Right ventricle myocardium superior (tissue), 1 donor: ENCODE measurements at regions not wholly inside any gene's neighbourhood (a gene's known extent, or its start where the extent isn't known, plus 50 kb on each side); places are given as distances from the start of the nearest gene placed in this dataset.
A peak's percentile ranks its signal among the peaks of the same experiment; 100 is the strongest.
"Not testable (repeated sequence)": the region's sequence is repeated elsewhere in the genome, so short reads cannot be mapped to it uniquely, and the experiment has no call there.

Source experiments
- ATAC-seq: fragments of 200-7000 bp; cut with Tn5 transposase; one replicate; pipeline ENCODE4 v1.9.1; 2020; ENCODE audit warnings: mild to moderate bottlenecking; ENCODE audit not compliant: poor library complexity
- DNase-seq: peaks from one replicate; pipeline ENCODE4 v3.0.0-alpha.2; 2020
- intact Hi-C: fragments of 100-400 bp; cut with DNase I; formaldehyde crosslinking; loops from one replicate; pipeline ENCODE4 v1.11.2; 2022
- donor health status: DM: no; HTN: yes; CAD: no; lungs with severe emphysema.

DNA sequence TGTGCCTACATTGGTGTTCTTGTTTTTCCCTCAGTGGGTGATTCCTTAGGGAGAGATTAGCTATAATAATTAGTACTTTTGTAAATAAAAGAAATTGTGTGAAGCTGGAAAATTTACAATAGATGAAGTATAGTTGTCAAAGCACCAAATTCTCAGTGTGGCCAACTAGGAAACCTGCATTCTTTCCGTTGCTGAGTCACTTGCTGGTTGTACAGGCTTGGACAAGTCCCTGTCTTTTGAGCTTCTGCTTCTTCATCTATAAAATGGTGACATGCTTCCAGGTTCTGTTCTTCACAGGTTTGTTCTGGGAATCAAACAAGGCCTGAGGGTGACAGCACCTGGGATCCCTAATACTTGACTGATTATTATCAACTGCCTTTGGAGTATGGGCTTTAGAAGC lies 184.1 kb upstream of the HES1 start:
- ATAC-seq (no peak), DNase-seq (no peak)
- intact Hi-C loops, result no loop called here

DNA sequence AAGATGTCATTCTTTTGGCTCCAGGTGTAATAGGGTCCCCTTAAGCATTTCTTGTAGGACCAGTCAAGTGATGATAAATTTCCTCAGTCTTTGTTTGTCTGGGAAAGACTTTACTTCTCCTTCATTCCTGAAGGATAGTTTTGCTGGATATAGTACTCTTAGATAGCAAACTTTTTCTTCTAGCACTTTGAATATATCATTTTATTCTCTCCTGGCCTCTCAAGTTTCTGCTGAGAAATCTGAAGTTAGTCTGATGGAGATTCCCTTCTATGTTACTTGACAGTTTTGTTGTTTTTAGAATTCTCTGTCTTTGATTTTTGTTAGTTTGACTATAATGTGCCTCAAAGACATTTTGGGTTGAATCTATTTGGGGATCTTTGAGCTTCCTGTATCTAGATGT lies 181.2 kb upstream of the HES1 start:
- intact Hi-C loops, result no loop called here
- no peak for ATAC-seq
- no peak for DNase-seq

DNA sequence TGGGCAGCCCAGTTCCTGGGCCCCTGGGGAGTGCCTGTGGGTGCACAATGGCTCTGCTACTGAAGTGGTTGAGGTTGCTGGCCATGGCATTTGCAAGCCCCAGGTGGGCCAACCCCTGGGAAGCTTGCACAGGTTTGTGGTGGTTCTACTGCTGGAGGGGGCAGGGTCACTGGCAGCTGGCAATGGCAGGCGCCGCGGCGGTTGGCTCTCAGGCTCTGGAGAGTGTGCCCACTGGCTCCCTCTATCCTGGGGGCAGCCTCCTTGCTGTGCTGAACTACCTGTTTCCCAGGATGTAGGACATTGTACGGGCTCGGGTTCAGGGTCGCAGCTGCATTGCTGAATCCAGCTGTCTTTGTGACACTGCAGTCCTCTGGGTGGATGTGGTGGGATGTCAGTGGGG lies 180.2 kb upstream of the HES1 start:
- no peak for DNase-seq
- no peak for ATAC-seq
- intact Hi-C loops, result no loop called here

DNA sequence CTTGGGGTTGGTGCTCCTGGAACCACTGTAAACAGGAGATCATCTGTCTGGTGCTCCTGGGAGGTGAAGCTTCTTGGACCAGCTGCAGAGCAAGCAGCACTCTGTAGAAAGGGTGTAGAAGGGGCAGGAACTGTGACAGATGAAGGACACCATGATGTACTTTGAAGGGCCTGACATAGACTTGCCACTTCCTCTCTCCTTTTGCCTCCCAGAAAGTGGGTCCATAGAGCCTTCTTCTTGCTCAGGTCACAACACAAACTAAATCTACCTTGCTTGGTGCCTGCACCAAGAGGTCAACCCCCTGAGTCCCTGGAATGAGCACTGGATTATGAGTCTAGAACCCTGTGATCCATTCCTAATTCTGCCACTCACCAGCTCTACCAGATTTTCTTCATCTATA lies 176.1 kb upstream of the HES1 start:
- intact Hi-C loops, result no loop called here
- ATAC-seq, result no peak
- DNase-seq, result no peak

DNA sequence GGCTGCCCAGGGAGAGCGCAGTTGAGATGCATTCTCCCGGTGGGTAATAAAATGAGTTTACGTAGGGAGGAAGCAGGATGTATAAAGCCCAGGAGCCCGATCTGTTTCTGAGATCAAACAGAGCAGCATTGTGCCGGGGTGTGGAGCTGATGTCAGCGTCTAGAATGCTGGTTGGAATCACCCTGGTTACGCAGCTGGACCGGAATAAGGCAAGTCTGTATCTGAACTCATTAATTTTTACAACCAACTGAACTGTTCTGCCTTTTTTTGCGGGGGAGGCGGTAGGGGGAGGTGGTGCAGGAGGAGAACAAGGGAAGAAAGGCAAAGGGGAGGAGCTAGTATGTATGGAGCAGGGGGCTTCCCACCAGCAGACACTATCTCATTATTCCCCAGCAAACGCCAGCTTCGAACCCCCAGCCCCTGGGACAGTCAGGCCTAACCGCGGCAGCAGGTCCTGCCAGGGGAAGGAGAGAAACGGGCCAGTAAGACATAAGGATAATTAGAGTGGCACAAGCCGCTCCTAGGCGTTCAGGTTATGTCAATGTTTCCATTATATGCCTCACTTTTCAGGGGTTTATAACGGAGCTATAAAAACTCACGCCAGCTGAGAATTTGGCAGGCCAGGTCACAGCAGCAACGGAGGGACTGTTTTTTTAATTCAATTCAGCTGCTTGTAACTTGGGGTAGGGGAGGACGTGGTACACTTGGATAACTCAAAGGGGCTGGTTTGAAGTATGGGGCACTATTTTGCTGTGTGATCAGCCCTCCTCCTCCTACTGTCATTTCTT lies 175.3 kb upstream of the HES1 start:
- peak; percentile 52 for ATAC-seq

DNA sequence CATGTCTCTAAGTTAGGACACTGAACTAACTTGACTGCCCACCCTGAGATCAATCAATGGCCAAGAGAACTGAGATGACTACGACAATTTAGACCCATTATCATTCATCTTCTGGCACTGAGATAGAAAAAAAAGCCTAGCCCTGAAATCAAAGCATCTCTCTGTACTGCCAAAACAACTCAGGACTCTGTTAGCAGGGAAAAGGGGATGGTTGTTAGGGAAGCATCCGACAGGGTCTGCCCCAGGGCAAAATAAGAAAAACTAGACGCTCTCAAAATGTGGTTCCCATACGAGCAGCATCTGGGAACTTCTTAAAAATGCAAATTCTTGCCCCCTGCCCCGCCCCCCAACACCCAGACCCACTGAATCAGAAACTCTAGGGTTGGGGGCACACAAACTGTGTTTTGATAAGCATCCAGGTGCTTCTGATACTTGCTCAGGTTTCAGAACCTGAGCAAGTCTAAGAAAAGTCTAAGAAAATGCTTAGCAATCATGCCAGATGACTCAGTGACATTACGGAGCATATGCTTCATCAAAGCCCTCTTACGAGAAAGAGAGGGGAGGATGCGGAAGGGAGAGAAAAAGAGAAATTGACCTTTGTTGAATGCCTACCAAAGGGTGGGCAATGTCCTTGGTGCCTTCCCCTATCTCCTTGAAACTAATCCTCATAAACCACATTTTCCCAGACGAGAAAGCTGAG lies 172.8 kb upstream of the HES1 start:
- intact Hi-C loops, result no loop called here
- DNase-seq, result no peak
- no peak for ATAC-seq

More for the DNA sequence above, 175.3 kb upstream of the HES1 start:
- no peak for DNase-seq
- intact Hi-C loops, result no loop called here

DNA sequence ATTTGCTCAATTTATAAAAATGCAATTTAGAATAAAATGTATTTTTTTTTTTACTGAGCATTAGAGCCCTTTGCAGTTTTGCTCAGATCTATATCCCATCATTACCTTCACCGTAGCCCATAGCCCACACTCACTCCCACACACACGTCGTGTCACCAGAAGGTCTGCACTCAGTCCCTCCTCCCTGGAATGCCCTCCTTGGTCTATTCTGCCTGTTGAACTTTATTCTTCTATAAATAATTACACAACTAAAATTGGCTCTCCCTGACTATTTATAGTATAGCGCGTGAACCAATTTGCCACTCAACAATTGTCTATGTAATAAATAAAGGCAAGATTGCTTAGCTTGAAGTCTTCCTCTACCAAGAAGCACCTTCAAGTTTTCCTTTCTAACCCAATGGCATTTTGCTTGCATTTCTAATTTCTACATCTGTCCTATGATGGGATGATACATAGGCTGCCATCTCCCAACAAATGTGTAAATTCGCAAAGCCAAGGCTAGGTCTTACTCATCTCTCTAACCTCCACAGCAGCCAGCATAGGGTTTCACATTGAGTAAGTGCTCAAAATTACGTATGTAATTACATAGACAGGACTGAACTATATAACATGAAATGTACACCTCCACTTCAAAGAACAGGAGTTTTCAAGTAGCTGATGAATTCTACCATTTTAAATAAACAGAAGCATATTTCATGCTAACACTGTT lies 172.0 kb upstream of the HES1 start:
- peak; percentile 68 for ATAC-seq
- no peak for DNase-seq
- intact Hi-C loops, result no loop called here

DNA sequence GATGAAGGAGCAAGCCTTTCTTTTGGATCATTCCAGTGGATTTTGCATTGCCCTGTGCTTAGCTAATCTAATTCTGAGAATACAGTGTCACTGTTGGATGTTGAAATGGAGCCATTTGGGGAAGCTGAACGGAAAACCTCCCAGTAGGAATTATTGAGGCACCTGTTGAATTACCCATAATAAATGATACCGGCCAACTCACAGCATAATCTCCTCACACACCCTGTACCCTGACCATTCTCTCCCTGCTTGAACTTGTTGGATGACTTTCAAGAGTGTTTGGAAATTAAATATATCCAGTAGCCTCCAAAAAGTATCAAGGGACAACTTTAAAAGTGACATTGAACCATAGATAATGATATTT lies 171.4 kb upstream of the HES1 start:
- no peak for DNase-seq
- ATAC-seq, result no peak
- intact Hi-C loops, result no loop called here

DNA sequence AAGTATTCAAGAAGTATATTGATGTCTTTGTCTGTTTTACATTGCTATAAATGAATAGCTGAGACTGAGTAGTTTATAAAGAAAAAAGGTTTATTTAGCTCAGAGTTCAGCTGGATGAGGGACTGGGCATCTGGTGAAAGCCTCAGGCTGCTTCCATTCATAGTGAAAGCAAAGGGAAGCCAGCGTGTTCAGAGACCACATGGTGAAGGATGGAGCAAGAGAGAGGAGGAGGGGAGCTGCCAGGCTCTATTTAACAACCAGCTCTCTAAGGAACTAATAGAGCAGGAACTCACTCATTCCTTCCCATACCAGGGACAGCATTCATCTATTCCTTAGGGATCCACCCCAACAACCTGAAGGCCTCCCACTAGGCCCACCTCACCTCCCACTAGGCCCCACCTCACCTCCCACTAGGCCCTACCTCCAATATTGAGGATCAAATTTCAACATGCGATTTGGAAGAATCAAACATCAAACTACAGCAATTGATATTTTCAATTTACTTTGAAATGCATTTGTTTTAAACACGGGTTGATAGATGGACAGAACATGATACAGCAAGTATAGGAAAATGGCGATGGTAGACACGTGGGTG lies 167.5 kb upstream of the HES1 start:
- ATAC-seq (no peak), DNase-seq (no peak)
- intact Hi-C loops, result no loop called here

DNA sequence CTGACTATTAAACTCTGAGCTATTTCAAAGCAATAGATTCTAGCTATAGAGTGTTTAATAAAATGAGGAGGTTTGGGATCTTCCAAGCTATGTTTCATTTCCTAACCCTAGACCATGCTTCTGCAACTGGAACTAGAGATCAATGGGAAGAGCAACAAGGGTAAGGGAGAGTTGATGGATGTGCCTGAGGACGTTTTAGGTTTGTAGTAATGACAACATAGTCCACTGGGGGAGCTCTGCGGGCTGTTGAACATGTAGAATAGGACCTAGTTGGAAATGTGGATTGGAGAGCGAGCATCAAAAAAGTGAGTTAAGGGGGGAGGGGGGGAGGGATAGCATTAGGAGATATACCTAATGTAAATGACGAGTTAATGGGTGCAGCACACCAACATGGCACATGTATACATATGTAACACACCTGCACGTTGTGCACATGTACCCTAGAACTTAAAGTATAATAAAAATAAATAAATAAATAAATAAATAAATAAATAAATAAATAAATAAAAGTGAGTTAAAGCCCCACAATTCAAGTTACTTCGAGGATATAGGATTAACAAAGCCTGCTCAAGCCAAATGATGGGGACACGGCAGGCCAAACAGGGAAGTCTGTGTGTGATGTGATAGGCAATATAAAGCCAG lies 165.7 kb upstream of the HES1 start:
- not testable (repeated sequence) for DNase-seq
- ATAC-seq, result peak; percentile 69
- intact Hi-C loops, result loop anchor here (10.0 kb wide), 1 partner anchor 175 kb away; no protein-coding TSS in a partner anchor

DNA sequence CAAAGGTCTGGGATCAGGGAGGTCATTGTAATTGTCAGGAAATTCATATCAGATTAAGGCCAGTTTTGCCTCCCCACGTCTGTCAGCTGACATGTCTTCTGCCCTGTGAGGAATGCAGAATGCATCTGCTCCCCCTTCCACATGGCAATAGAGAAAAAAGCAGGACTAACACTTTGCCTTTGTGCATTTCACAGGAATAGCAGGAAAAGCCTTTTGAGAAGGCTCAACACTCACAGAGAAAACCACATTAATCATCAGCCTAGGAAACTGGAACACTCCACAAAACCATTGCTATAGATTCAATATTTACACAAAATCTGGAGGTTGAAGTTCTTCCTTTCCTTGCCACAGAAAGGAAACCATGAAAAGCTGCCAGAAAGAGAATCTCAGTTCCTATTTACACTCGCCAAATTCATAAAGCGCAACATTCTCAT lies 165.2 kb upstream of the HES1 start:
- DNase-seq (no peak), ATAC-seq (no peak)
- intact Hi-C loops, result loop anchor here (10.0 kb wide), 1 partner anchor 176 kb away; no protein-coding TSS in a partner anchor

DNA sequence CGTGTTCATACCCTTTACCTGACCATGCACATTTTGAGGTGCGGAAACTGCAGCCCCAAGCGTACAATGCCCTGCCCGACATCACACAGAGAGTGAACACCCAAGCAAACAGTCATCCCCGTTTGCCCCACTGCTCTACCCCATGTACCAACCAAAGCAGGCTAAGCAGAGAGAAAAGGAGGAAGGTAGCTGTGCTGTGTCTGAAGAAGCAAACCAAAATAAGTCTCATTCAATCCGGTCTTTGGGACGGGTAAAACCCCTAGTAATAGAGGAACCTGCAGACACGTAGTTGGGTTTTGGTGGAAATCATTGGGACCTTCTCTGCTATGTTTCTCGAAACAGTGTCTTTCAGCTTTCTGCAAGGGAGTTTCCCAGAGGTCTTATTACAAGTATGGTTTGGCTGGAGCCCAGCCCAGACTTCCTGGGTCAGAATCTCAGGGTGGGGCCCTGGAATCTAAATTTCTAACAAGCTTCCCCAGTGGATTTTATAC lies 164.6 kb upstream of the HES1 start:
- DNase-seq (no peak), ATAC-seq (peak; percentile 36)
- intact Hi-C loops, result loop anchor here (10.0 kb wide), 1 partner anchor 177 kb away; no protein-coding TSS in a partner anchor

DNA sequence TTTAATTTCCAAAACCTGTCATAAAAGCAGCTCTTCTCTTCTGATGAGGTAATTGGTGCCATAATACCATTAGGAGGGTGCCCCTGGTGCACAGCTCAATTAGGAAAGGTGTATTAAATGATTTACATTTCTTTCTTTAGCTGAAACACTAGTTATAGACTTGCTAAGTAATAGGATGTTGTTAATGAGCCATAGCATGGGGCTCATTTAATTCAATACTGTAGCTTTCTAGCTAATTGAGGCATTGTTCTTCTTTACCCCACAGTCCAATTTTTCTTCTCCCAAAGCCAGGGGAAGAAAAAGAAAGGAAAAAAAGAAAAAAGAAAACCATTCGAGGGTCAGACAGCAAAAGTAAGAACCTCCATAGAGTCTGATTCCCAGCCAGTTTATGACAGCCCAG lies 164.0 kb upstream of the HES1 start:
- DNase-seq (no peak), ATAC-seq (no peak)
- intact Hi-C loops, result loop anchor here (10.0 kb wide), 1 partner anchor 177 kb away; no protein-coding TSS in a partner anchor

DNA sequence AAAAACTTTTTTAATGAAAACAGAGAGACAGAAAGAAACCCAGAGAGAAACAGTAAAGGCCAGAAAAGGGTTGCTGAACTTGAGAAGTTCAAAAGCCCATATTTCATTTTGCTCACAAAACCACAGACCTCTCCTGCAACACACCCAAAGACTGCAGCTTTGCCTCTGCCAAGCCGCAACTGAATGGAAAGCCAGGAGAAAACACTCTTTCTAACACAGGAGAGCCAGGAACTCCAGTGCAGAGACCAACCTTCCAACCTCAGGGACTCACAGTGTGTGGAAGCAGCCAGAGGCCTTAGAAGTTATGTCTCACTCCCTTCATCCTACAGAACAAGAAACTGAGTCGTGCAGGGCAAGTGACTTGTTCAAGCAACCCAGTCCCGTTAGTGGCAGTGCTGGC lies 163.1 kb upstream of the HES1 start:
- DNase-seq (no peak), ATAC-seq (no peak)
- intact Hi-C loops, result loop anchor here (10.0 kb wide), 1 partner anchor 178 kb away; no protein-coding TSS in a partner anchor

DNA sequence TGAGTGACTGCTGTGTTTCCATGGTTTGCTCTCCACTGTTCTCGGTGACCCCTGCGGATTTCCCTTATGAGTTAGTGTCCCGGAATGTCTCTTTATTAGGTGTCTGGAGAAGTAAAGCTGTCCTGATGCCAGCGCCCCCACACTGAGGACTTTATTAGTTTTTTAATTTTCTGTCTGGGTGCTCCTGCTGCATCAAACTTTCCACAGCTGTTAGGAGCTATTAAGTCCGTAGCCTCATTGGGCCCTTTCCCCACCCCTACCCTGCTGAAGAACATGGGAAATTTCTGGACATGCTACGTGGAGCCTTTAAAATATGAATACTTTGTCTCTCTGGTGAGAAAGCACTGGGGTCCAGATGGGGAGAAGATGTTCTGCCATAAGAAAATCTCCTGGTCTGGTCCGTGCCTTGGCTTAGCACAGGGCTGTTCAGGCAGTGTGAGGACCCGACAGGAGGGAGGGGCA lies 161.7 kb upstream of the HES1 start:
- ATAC-seq (no peak), DNase-seq (no peak)
- intact Hi-C loops, result loop anchor here (10.0 kb wide), 1 partner anchor 179 kb away; no protein-coding TSS in a partner anchor

DNA sequence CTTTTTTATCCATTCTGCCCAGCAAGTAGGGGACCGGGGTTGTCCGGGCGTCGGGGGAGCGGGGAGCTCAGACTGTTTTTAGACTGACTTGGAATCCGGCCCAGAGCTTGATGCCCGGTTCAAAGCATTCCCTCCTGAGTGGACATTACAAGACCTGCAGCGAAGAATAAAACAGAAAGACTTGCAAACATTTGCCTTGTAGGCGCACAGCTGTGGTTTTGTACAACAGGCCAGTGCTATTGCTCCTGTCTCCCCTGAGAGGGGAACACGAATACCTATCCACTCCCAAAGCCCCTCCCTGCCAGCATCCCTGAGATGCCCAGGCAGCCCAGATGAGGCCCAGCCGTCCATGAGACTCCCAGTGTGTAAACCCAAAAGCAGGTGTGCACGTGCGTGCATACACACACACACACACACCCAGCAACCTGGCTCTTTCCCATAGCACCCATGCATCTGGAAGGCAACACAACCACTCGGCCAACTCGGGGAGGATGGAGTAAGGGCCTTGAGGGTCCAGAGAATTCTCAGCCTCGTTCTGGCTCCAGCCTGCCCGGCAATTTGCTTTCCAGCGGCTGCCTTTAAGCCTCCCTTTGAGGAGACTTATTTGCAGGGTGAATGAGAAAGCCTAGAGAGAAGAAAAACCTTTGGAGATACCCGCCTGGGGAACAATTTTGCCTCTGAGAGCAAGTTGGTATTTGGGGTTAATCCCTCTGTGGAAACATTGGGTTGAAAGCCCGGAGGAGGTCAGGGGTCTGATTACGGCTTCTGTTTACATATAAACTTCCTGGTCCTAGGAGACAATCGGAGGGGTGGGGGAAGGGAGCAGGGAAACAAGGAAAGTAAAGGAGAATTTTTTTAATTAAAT lies 161.0 kb upstream of the HES1 start:
- DNase-seq (no peak), ATAC-seq (no peak)
- intact Hi-C loops, result loop anchor here (10.0 kb wide), 1 partner anchor 180 kb away; no protein-coding TSS in a partner anchor

DNA sequence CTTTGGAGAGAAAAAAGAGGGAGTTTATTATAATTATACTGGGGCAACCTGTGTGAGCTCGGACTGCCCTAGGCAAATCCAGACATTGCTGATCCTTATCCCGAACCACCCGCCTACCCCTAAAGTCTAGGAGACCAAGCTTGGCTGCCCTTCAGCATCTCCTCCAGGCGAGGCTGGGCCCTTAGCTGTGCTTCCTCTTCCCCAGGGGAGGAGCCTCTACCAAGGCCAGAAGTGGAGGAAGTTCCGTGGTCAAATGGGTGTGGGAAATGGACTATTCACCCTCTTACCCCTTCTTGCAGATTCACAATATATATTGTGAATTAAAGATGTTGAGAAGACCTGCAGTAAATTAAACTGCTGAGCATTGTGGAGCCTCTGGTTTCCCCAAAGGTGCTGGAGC lies 158.3 kb upstream of the HES1 start:
- intact Hi-C loops, result loop anchor here (10.0 kb wide), 1 partner anchor 183 kb away; no protein-coding TSS in a partner anchor
- ATAC-seq, result no peak
- DNase-seq, result no peak
